Epithelial cell of esophagus (primary cell): ENCODE measurements at regions not wholly inside any gene's neighbourhood (a gene's known extent, or its start where the extent isn't known, plus 50 kb on each side); places are given as distances from the start of the nearest gene placed in this dataset.

ENCODE experiments used
- DNase-seq: peaks from one replicate; pipeline ENCODE4 v3.0.0; 2010; ENCODE audit warnings: low read depth
- H3K4me3 ChIP-seq: 2 replicates; pipeline ENCODE4 v1.5.1; 2011; ENCODE audit warnings: mild to moderate bottlenecking, low read length, control low read depth
- TF ChIP-seq, protein P1 (sequence below): IDR thresholded peaks from 2 replicates; pipeline ENCODE4 v1.5.1; 2011; ENCODE audit warnings: low read depth, mild to moderate bottlenecking, low read length, control low read depth, inconsistent platforms; ENCODE audit not compliant: insufficient read depth; ENCODE audit errors: missing control alignments

DNA sequence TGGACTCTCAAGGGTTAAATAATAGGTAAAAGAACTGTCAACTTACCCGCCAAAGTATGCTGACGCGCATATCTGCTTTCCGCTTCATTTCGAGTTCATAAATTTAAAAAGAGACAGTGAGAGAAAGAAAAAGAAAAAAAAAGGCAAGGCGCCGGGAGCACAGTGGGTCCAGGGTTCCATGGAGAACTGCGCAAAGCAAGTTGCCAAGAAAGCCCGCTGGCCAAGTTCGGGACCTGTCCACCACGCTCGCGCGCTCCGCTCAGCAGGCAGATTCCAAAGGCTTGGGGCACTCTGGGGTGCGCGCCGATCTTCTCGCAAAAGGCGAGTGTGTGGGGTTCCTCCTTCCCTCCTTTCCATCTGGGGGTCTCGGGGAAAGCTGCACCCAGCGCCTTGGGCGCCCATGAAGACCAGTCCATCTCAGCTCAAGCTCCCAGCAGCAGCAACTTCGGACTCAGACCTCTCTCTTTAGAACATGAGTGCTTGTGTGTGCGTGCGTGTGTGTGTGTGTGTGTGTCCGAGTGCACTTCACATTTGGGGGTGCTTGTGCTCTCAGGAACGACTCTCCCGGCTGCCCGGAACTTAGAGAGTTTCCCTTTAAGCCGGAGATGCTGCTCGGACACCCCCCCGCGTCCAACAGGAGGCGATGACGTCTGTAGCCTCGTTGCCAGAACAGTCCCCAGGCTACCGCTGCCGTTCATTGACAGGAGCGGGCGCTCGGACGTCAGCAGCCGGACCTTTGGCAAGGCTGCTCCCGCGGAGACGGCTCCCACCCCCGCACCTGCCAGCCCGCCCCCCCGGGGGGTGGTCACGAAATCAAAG is 180.0 kb downstream of the TBXT start:
- no peak overlapping the region for H3K4me3 ChIP-seq
- TF ChIP-seq, protein P1, sequence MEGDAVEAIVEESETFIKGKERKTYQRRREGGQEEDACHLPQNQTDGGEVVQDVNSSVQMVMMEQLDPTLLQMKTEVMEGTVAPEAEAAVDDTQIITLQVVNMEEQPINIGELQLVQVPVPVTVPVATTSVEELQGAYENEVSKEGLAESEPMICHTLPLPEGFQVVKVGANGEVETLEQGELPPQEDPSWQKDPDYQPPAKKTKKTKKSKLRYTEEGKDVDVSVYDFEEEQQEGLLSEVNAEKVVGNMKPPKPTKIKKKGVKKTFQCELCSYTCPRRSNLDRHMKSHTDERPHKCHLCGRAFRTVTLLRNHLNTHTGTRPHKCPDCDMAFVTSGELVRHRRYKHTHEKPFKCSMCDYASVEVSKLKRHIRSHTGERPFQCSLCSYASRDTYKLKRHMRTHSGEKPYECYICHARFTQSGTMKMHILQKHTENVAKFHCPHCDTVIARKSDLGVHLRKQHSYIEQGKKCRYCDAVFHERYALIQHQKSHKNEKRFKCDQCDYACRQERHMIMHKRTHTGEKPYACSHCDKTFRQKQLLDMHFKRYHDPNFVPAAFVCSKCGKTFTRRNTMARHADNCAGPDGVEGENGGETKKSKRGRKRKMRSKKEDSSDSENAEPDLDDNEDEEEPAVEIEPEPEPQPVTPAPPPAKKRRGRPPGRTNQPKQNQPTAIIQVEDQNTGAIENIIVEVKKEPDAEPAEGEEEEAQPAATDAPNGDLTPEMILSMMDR = no peak
- peak; percentile 7 for DNase-seq

DNA sequence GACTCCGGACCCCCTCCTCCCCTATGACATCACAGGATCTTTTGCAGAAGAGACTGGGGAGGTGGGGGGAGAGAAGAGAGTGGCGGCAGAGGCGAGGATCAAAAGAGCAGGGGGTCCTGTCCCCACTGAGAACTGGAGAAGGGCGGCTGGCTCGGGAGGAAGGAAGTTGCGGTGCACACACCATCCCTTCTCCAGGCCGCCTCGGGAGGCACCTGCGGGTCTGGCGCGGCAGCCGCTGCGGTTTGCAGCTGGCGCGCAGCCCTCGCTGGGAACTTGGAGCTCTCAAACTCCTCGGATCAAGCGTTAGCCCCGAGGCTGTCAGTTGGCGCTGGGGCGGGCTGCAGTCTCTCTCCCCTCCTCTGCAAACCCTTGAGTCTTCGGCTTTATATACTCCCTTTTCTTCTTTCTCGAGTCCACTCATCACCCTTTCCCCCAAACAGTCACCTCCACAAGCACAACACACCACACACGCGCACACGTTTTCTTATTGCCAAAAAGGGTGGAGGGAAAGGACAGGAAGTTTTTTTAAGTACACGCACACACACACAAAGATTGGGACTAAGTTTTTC is 180.7 kb downstream of the TBXT start:
- TF ChIP-seq, protein P1 = no peak
- no peak overlapping the region for H3K4me3 ChIP-seq

DNA sequence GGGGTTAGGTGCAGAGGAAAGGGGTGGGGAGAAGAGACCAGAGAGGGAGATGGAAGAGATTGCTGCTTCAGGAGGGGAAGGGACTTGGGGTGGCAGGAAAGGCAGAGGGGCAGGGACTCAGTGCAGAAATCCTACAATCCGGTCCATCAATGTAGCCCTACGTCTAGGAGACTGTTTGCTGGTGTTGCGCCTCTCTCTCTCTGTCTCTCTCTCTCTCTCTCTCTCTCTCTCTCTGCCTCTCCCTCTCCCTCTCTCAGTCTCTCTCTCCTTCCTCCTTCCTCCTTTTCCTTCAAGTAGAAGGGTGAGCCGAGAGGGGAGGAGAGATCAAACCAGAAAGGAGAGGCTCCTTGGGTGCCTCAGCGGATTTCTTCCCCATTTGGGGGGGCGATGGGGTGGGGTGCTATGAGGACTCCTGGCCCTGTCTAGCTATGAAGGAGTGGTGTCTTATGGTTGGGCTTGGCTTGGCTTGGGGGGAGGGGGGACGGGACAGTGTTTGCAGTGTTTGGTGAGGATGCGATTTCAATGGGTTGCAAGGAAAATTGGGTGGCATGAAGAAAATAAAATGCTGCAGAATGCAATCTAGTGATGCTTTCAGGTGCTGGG is 181.2 kb downstream of the TBXT start:
- TF ChIP-seq, protein P1 = no peak
- no peak for DNase-seq
- H3K4me3 ChIP-seq = no peak overlapping the region

More for the DNA sequence above, 180.7 kb downstream of the TBXT start:
- no peak for DNase-seq

DNA sequence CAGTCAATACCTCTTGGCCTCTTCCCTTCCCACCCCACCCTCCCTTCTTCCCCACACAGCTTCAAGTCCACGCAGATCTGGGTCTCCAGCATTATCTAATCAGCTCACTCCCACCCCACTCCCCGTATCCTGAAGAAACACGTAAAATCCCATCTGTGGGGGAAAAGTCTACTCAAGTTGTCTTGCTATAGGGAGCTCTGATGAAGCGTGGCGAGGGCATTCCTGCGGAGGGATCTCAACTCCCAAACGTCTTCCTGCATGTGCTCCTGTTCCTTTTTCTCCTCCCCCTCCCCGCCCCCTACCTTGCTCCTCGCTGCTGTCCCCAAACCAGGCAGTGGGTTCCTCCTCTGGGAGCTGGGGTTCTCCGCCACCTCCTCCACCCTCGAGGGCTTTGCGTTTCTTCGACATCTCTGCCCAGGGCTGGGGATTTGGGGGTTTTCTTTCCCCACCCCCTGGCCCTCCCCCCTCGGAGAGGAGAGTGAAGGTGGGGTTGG is 181.8 kb downstream of the TBXT start:
- TF ChIP-seq, protein P1 = no peak

DNA sequence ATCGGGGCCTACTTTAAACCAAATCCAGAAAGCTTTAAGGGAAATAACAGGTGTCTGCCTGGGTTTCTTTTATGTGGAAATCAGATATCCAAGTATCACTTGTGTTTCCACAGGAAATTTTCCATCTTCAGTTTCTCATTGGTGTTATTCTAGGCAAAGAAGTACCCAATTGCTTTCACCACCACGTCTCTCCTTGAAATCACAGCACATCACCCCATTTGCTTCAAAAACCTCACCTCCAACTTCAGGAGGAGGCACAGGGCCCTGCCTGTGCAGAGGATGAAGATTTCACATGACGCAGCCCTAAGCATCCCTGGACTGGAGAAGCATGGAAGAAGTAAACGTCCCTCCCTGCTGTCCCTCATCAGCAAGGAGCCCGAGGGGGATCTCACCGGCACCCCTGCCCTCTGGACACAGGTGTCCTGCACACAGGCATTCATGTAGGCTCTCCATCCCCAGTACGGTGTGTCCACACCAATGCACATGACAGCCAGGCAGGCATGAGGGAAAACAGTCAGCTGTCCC is 182.3 kb downstream of the TBXT start:
- no peak for DNase-seq
- H3K4me3 ChIP-seq = no peak overlapping the region
- TF ChIP-seq, protein P1 = no peak

More for the DNA sequence above, 181.8 kb downstream of the TBXT start:
- DNase-seq = no peak
- no peak overlapping the region for H3K4me3 ChIP-seq

DNA sequence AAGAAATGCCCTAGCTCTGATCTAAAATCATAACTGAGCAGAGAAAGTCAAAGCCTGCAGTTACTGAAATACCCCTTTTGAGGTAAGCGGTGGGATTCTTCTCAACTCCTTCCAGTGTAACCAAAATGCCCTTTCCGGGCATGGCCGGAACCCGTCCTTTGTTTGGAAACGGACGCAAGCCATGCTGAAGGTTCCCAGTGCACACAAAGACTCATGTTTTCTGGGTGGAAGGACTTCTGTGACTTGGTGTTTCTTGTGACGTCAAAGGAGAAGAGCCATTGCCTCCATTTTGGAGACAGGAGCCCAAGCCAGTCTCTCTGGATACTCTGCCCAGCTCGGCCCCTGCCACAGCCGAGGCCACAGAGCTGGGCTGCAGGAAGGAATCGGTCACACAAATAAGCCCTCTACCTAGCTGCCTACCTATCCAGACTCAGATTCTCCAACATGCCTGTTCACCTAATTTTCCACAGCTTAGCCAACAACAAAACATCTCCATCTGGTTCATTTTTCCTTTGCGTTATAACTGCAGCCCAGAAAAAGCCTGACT is 182.8 kb downstream of the TBXT start:
- H3K4me3 ChIP-seq = no peak overlapping the region
- TF ChIP-seq, protein P1 = no peak
- no peak for DNase-seq
